H9 (cell line): ENCODE measurements at regions not wholly inside any gene's neighbourhood (a gene's known extent, or its start where the extent isn't known, plus 50 kb on each side); places are given as distances from the start of the nearest gene placed in this dataset.

Source experiments
- DNase-seq: peaks from one replicate; pipeline ENCODE4 v3.0.0-alpha.2; 2017
- H2AFZ ChIP-seq: one replicate; pipeline ENCODE4 v1.6.1; 2013; ENCODE audit warnings: mild to moderate bottlenecking, low read length, control low read depth, moderate library complexity
- H2AK5ac ChIP-seq: 2 replicates; pipeline ENCODE4 v1.6.1; 2013; ENCODE audit warnings: low read length, control low read depth, mixed read lengths; ENCODE audit not compliant: insufficient read length
- H2BK120ac ChIP-seq: one replicate; pipeline ENCODE4 v1.6.1; 2013; ENCODE audit warnings: low read depth, mild to moderate bottlenecking, low read length, control low read depth, inconsistent platforms; ENCODE audit not compliant: poor library complexity, severe bottlenecking
- H2BK12ac ChIP-seq: 2 replicates; pipeline ENCODE4 v1.6.1; 2013; ENCODE audit warnings: low read length, control low read depth, mixed read lengths, low read depth; ENCODE audit not compliant: insufficient read length
- H2BK15ac ChIP-seq: 2 replicates; pipeline ENCODE4 v1.6.1; 2013; ENCODE audit warnings: low read depth, low read length, control low read depth
- H2BK20ac ChIP-seq: one replicate; pipeline ENCODE4 v1.6.1; 2013; ENCODE audit warnings: low read depth, mild to moderate bottlenecking, low read length, control low read depth, inconsistent platforms; ENCODE audit not compliant: poor library complexity, severe bottlenecking
- H2BK5ac ChIP-seq: 2 replicates; pipeline ENCODE4 v1.6.1; 2013; ENCODE audit warnings: low read length, control low read depth, mixed read lengths; ENCODE audit not compliant: insufficient read length
- H3K14ac ChIP-seq: 2 replicates; pipeline ENCODE4 v1.6.1; 2013; ENCODE audit warnings: low read length, control low read depth; ENCODE audit not compliant: insufficient read depth
- H3K18ac ChIP-seq: 2 replicates; pipeline ENCODE4 v1.6.1; 2013; ENCODE audit warnings: low read depth, mild to moderate bottlenecking, mixed read lengths, low read length, control low read depth; ENCODE audit not compliant: insufficient read length
- H3K23ac ChIP-seq: 2 replicates; pipeline ENCODE4 v1.6.1; 2013; ENCODE audit warnings: low read length, control low read depth, mixed read lengths, low read depth; ENCODE audit not compliant: insufficient read length
- H3K23me2 ChIP-seq: 2 replicates; pipeline ENCODE4 v1.6.1; 2013; ENCODE audit warnings: low read depth, mild to moderate bottlenecking, mixed read lengths, low read length, control low read depth; ENCODE audit not compliant: insufficient read length, poor library complexity, severe bottlenecking
- H3K27ac ChIP-seq: 2 replicates; pipeline ENCODE4 v1.5.1; 2013; ENCODE audit warnings: low read length, control low read depth, mixed read lengths, low read depth; ENCODE audit not compliant: insufficient read length
- H3K27me3 ChIP-seq: 2 replicates; pipeline ENCODE4 v1.6.1; 2013; ENCODE audit warnings: low read length, control low read depth, inconsistent platforms; ENCODE audit not compliant: insufficient read depth
- H3K4ac ChIP-seq: 2 replicates; pipeline ENCODE4 v1.6.1; 2013; ENCODE audit warnings: low read depth, mild to moderate bottlenecking, control low read depth, inconsistent platforms, low read length, moderate library complexity
- H3K4me1 ChIP-seq: 2 replicates; pipeline ENCODE4 v1.6.1; 2013; ENCODE audit warnings: low read length, control low read depth, inconsistent platforms; ENCODE audit not compliant: insufficient read depth
- H3K4me2 ChIP-seq: 2 replicates; pipeline ENCODE4 v1.6.1; 2013; ENCODE audit warnings: low read length, control low read depth, mixed read lengths; ENCODE audit not compliant: insufficient read length, insufficient read depth
- H3K56ac ChIP-seq: 2 replicates; pipeline ENCODE4 v1.6.1; 2013; ENCODE audit warnings: low read depth, mild to moderate bottlenecking, mixed read lengths, low read length, control low read depth; ENCODE audit not compliant: insufficient read length
- H3K79me1 ChIP-seq: 2 replicates; pipeline ENCODE4 v1.6.1; 2013; ENCODE audit warnings: low read depth, mild to moderate bottlenecking, moderate library complexity, low read length, control low read depth, inconsistent platforms; ENCODE audit not compliant: insufficient read depth, poor library complexity, severe bottlenecking
- H3K79me2 ChIP-seq: 2 replicates; pipeline ENCODE4 v1.6.1; 2013; ENCODE audit warnings: low read length, control low read depth, inconsistent platforms; ENCODE audit not compliant: insufficient read depth
- H3K9ac ChIP-seq: 2 replicates; pipeline ENCODE4 v1.6.1; 2013; ENCODE audit warnings: low read length, control low read depth, mixed read lengths; ENCODE audit not compliant: insufficient read length; ENCODE audit errors: extremely low read depth
- H3K9me3 ChIP-seq: one replicate; pipeline ENCODE4 v1.6.1; 2013; ENCODE audit warnings: low read depth, low read length, inconsistent platforms; ENCODE audit not compliant: control insufficient read depth
- H3T11ph ChIP-seq: one replicate; pipeline ENCODE4 v1.6.1; 2013; ENCODE audit warnings: mild to moderate bottlenecking, low read length, control low read depth, inconsistent platforms
- H4K20me1 ChIP-seq: one replicate; pipeline ENCODE4 v1.6.1; 2013; ENCODE audit not compliant: control insufficient read depth, insufficient read length, insufficient read depth
- H4K5ac ChIP-seq: 2 replicates; pipeline ENCODE4 v1.6.1; 2013; ENCODE audit warnings: low read depth, mild to moderate bottlenecking, mixed read lengths, low read length, control low read depth; ENCODE audit not compliant: insufficient read length
- H4K8ac ChIP-seq: replicated peaks from 2 replicates; pipeline ENCODE4 v1.6.1; 2013; ENCODE audit warnings: low read length, control low read depth, mixed read lengths, low read depth; ENCODE audit not compliant: insufficient read length
- H4K91ac ChIP-seq: 2 replicates; pipeline ENCODE4 v1.6.1; 2013; ENCODE audit warnings: low read depth, mild to moderate bottlenecking, moderate library complexity, mixed read lengths, low read length, control low read depth; ENCODE audit not compliant: insufficient read length
- H3K27ac Mint-ChIP-seq, 3 experiments: 2 replicates in 2 of 3; 3 replicates in 1 of 3; pipeline ENCODE4 v1.8.0; 2020 to 2021; ENCODE audit warnings: mixed read lengths in 3 of 3, mild to moderate bottlenecking in 1 of 3, moderate library complexity in 1 of 3
- H3K27me3 Mint-ChIP-seq: 2 replicates; pipeline ENCODE4 v1.8.0; 2021; ENCODE audit warnings: low read depth, mild to moderate bottlenecking, moderate library complexity, mixed read lengths
- H3K36me3 Mint-ChIP-seq, 3 experiments: 2 replicates in 2 of 3; 3 replicates in 1 of 3; pipeline ENCODE4 v1.8.0; 2020 to 2021; ENCODE audit warnings: low read depth in 3 of 3, mixed read lengths in 3 of 3; ENCODE audit not compliant: insufficient read depth in 1 of 3
- H3K4me1 Mint-ChIP-seq, 2 experiments: 2 replicates each; pipeline ENCODE4 v1.8.0; 2020; ENCODE audit warnings: mixed read lengths in 2 of 2
- H3K4me3 Mint-ChIP-seq, 2 experiments: 2 replicates in 1 of 2; 3 replicates in 1 of 2; pipeline ENCODE4 v1.8.0; 2020 to 2021; ENCODE audit warnings: mild to moderate bottlenecking in 2 of 2, mixed read lengths in 2 of 2, moderate library complexity in 1 of 2
- H3K9me3 Mint-ChIP-seq, 2 experiments: 2 replicates in 1 of 2; 3 replicates in 1 of 2; pipeline ENCODE4 v1.8.0; 2020; ENCODE audit warnings: mild to moderate bottlenecking in 2 of 2, mixed read lengths in 2 of 2, moderate library complexity in 1 of 2
- CTCF ChIP-seq: fragments of 200-600 bp; sonication (generic); conservative IDR thresholded peaks from 3 replicates; pipeline ENCODE4 v1.8.0; 2021; ENCODE audit warnings: antibody characterized with exemption, mild to moderate bottlenecking
- WGBS: extraction: QIAGEN DNeasy Blood & Tissue Kit; methylation state at CpG from one replicate; pipeline ENCODE4 v1.1.7; 2013; ENCODE audit warnings: missing lambda C conversion rate, low lambda C conversion rate, mixed read lengths; ENCODE audit not compliant: insufficient read length; ENCODE audit errors: extremely low coverage; 5-methylcytosine and 5-hydroxymethylcytosine counted together

- no peaks in the 10 kb centered on the region for H3K27me3 Mint-ChIP-seq
- Histone ChIP-seq H3K79me1 (no peaks in the 10 kb centered on the region), H2AK5ac (no peak overlapping the region), H3K27me3 (no peaks in the 10 kb centered on the region), H4K8ac (no peak overlapping the region), H2BK12ac (no peak overlapping the region), H3T11ph (no peak overlapping the region), H3K4ac (no peak overlapping the region), H2BK5ac (no peak overlapping the region), H3K79me2 (no peaks in the 10 kb centered on the region), H3K9ac (no peak overlapping the region), H2BK15ac (no peak overlapping the region), H2BK20ac (no peak overlapping the region), H3K9me3 (no peaks in the 10 kb centered on the region), H3K4me2 (no peak overlapping the region), H4K20me1 (no peaks in the 10 kb centered on the region), H3K4me1 (no peaks in the 10 kb centered on the region), H2AFZ (no peak overlapping the region), H3K18ac (no peak overlapping the region), H3K23ac (no peak overlapping the region), H3K14ac (no peak overlapping the region), H3K23me2 (no peaks in the 10 kb centered on the region), H4K91ac (no peak overlapping the region), H4K5ac (no peak overlapping the region), H3K56ac (no peak overlapping the region), H2BK120ac (no peak overlapping the region), H3K27ac (no peak overlapping the region)
- H3K36me3 Mint-ChIP-seq: no peaks in the 10 kb centered on the region
- H3K9me3 Mint-ChIP-seq: no peaks in the 10 kb centered on the region
- H3K4me3 Mint-ChIP-seq: no peak overlapping the region
- WGBS: no CpG with 5 or more reads among the region's 5 CpGs
- no peak overlapping the region for H3K27ac Mint-ChIP-seq
- peaks cover 1 to 3% of the 10 kb centered on the region in 2 experiments; a peak in 3 of 4 replicates for H3K4me1 Mint-ChIP-seq
- no peak for TF ChIP-seq CTCF
- no peak for DNase-seq
Observed at GRCh38 chr14:51550636-51551035, 101.1 kb upstream of the FRMD6 start.
